Stimulated activated CD8-positive, alpha-beta memory T cell treated with anti-CD3 and anti-CD28 coated beads, Interleukin-15, amount 100 ng/mL, for 48 hours (primary cell): ENCODE measurements at regions not wholly inside any gene's neighbourhood (a gene's known extent, or its start where the extent isn't known, plus 50 kb on each side); places are given as distances from the start of the nearest gene placed in this dataset.

Experiments used
- DNase-seq, 2 donors: peaks; one replicate each; pipeline ENCODE4 v3.0.0-alpha.2; 2020; ENCODE audit warnings: low read depth in 2 of 2

DNA sequence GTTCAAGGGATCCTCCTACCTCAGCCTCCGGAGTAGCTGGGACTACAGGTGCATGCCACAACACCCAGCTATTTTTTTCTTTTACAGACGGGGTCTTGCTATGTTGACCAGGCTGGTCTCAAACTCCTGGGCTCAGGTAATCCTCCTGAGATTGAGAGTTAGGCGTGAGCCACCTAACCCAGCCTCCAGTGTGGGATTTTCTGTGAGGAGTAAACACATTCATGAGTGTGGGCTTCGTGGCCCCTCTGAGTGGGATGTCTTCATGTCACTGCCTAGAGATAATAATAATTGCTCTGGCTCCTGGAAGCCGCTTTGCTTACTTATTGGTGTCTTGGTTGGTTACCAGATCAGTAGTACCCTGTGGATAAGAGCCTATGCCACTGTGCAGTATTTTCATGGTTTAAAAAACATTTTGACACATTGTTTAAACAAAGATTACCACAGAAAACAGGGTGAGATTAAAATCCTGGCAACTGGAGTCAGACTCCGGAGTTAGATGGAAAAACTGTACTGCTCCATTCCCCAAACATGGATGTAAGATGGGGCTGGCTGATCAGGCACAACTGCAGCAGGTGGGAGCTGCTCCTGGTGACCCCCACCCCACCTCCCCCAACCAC is 159.1 kb upstream of the RAB4A start:
- no peak for DNase-seq

DNA sequence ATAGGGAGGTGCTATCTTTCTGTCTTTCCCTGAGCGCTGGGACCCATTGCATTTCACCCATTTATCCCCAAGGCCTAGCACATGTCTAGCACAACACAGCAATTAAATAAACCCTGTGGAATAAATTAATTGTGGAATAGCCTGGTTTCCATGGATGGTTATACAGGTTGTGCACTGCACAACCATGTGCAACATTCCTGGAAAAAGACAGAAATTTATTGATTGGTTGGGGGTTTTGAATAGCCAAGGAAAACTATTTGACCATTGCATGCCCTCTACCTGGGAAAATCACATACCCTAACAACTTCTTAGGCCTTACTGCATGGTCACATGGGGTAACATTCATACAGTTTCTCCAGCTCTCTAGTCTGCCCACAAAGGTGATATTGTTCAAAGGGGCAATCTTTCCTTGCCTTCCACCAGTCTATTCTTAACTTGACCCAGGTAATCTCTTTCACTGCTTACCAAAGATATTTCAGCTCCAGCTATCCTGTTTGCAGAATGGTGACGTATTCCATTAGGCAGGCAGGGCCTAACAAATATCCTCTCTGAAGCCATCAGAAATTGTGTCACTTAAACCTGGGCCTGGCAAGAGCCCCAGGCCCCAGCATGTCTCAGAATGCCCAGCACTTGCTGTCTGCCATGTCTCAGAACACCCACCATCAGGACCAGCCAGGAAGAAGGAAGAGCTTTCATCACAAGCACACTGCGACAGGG is 157.9 kb upstream of the RAB4A start:
- no peak for DNase-seq

DNA sequence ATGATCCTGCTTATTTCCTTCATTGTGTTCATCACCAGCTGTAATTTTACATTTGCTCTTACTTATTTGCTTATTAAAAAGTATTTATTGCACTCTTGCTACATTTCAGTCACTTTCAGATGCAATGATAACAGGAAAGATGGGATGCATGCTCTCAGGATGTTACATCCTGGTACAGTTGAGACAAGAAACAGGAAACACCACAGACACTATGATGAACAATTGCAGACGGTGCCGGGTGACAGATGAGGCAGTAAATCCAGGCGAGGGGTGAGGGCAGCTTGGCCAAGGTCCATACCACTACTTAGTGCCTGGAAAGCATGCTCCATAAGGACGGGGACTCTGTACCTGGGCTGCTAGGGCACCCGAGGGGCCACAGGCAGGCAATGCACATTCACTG is 156.6 kb upstream of the RAB4A start:
- DNase-seq = no peak

DNA sequence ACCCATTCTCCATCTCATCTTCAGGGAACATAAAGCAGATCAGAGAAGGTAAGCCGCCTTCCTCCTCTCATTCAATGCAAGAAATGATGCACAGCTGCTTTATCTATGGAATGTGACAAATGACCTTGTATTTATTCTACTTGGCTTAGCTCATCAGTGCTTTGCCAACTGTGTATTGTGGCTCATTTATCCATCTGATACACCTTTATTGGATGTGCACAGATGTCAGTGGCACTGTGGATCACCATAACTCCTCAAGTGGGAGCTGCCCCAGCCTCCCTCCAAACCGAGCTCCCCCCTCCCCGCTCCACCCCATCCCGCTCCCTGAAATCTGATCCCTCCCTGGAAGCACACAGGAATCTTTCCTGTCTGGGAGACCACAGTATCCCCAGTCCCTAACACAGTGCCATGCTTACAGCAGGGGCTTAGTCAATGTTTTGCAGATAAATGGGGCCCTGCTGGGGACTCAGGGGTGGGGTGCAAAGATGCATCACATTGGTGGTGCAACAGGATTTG is 156.0 kb upstream of the RAB4A start:
- DNase-seq = no peak

DNA sequence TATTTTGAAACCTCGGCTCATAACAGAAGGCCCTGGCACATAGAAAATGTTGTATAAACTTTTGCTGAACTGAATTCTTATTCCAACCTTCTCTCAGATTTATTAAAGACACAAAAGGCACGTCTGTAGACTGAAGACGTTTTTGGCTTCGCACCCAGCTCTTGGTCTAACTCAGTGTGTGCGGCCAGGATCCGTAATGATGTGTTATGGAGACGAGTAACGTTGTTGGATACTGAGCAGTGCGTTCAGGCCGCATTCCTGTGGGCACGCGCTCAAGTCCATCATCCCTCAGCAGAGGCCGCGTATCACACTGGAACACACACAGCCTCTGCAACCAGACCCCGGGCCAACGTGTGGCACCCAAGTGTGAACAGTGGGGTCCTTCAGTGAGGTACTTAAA is 154.8 kb upstream of the RAB4A start:
- no peak for DNase-seq

DNA sequence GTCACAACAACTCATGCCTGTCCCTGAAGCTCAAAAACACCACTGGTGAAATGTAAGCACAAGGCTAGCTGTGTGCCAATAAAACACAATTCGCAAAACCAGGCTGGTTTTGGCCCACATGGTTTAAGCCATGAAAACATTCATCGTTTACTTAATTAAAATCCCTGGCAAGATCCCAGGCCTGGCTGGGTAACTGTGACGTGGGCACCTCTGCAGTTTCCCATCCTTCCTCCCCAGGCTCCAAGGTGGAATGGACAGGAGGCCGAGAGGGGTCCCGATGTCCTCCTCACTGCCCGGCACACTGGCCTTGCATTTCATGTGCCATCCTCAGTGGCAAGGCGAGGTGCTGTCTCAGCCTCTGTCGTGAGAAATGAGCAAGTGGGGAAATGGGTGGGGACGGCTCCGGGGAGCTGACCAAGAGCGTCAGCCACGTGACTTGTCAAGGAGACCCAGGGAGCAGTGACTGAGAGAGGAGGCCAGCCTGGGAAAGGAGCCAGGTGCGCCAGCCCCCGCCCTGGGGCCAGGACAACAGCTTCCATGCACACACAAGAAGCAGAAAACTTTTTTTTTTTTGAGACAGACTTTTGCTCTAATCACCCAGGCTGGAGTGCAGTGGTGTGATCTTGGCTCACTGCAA is 153.1 kb upstream of the RAB4A start:
- DNase-seq = no peak

DNA sequence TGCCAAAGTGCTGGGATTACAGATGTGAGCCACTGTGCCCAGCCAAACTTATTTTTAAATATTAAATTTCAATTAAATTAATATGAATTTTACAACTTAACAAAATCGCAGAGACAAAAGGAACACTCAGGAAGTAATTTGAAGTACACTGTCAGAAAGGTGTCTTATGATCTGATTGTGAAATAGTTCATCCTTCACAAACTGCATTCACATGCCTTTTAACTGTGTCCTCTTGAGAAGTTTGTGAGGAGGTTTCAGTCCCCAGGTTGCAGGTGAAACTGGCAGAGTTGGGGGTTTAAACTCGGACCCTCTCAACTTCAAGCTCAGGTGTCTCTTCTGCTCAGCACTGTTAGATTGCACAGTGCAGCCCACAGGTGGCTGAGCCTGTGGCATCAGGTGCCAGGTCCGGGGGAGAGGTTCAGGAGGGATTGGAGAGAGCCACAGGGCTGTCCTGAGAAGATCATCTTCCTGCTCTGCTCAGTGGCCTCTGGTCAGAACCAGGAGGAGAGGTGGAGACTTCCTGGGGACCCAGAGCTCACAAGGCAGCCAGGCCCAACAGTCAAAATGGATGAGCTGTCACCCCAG is 152.3 kb upstream of the RAB4A start:
- no peak for DNase-seq

DNA sequence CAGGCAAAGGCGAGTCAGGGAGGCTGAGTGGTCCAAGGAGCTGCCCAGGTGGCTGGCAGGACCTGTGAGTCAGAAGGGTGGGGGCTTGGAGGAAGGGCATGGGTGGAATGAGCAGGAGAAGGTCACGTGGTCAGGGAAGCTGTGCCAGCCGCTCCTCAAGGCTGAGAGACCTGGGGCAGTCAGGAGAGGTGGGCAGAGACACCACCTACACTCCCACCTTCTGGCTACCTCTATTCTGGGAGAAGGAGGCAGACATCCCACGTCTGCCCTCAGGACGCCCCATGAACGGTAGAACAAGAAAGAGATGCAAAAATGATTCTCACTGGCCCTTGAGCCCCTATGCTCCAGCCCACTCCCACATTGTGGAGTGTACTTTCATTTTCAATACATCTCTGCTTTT is 151.8 kb upstream of the RAB4A start:
- DNase-seq = no peak

DNA sequence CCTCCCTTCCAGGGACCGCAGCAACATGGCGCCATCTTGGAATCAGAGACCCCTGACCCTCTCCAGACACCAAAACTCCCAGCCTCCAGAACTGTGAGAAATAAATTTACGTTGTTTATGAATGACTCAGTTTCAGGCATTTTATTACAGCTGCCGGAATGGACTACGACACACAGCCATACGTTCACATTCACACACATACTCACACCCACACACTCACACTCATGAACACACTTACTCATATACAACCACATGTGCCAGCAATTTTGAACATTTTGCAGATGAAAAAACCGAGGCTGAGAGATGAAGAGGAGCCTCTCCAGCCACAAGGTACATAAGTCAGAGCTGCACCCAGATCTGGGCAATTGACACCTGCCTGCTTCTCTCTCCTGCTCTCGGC is 151.0 kb upstream of the RAB4A start:
- DNase-seq = no peak

DNA sequence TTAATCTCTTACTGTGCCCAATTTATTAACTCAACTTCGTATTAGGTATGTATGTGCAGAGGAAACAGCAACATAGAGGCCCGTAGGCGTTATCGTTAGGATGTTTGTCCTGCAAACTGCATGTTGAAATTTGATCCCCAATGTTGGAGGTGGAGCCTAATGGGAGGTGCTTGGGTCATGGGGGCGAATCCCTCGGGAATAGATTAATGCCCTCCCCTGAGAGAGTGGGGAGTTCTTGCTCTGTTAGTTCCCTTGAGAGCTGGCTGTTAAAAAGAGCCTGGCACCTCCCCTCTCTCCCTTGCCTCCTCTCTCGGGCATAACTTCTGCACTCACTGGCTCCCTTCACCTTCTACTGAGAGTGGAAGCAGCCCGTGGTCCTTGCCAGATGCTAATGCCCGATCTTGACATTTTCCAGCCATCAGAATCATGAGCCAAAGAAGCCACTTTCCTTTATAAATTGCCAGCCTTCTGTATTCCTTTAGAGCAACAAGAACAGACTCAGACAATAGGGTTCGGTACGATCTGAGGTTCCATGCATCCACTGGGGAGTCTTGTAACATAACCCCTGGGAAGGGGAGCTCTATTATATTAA is 149.0 kb upstream of the RAB4A start:
- no peak for DNase-seq

DNA sequence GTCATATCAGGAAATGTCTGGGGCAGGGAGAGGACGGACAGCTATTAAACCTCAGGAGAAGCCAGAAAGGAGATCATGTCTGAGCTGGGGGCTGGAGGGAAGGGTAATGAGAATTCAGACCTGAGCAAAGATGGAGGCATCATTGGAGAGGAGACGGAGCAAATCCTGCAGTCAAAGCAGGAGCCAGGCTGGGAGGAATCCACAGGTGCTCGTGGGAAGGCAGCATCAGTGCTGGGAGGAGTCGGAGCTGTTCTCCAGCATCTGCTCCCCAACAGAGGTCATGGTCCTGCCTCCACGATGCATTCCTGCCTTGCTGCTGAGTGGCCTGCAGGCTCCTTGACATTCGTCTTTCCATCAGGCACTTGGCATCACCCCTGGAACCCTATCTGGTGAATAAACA is 148.3 kb upstream of the RAB4A start:
- no peak for DNase-seq

DNA sequence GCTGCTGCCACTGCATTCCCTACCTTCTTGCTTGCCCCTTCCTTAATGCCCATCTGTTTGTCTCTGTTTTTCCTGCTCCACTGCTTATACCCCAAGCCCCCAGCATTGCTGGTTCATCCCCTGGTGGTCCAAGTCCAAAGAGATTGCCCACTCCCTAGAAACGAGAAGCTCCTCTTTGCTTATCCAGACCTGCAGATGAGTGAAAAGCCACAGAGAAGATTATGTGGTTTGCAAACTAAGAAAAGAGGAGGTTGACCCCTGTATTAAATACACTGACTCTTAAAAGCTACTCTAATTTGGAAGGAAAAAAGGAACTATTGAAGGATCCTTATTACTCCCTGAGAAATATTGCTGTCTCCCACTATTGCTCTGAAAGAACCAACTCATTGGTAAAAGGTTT is 146.8 kb upstream of the RAB4A start:
- DNase-seq = no peak

DNA sequence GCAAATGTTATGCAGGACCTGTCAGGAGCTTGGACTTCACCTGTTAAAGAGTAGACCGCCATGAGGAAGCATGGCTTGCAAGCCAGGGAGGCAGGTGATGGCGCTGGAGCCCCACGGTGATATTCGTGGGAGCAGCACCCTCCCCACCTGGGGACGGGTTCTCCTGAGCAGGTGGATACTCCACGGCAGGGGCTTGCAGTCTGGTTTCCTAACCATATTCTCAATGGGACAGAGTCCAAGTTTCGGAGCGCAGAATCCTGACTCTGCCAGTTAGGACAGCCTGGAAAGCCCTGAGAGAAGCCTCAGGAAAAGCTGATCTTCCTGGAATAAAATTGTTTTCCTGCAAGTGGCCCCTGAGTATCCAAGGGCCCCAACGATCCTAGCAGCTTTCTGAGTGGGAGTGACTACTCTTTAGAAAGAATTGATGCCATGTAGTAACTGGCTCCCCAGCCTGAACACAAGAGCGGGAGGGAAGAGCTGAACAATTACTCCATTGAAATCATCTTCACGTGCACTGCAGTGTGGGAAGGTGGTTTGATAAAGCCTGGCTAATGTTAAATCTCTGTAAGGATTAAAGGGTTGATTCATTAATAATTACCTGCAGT is 146.3 kb upstream of the RAB4A start:
- DNase-seq = no peak

DNA sequence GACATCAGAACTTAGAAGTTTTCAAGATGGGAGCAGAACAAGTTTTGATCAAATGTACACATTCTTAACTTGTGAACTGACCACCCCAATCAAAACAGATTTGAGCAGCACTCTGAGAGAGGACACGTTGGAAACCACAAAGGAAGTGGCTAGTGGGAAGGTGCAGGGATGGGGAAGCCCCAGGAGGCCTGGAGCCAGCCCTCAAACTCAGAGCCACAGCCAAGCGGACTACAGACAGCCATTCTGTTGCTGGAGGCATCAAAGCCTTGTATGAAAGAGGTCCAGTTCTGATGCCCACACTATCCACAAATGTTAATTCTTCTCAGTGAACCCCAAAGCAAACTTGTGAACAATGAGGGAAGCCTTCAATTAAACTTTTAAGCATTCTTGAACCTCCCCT is 143.6 kb upstream of the RAB4A start:
- DNase-seq = peak; percentile 9 to 29

DNA sequence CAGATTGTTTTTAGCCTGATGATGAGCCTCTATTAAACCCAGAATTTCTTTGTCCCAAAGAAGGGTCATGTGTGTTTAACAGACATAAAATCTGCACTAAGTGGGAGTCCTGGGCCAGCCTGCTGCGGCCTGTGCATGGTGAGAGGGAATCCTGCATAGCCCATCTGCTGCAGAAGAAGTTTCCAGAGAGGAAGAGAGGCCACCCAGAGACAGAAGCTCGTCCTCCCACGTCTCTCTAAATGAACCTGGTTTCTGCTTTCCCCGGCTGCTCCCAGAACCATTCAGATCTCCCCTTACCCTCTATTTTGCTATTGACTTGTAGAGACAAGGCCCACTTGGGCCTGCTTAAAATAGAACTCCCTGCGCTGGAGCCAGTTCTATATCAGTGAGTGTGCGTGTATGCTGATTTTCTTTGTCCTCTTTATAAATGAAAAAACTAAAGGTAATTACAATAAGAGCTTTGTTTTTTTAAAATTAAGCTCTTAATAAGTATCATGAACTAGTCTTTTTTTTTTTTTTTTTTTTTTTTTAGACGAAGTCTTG is 142.8 kb upstream of the RAB4A start:
- DNase-seq = no peak

DNA sequence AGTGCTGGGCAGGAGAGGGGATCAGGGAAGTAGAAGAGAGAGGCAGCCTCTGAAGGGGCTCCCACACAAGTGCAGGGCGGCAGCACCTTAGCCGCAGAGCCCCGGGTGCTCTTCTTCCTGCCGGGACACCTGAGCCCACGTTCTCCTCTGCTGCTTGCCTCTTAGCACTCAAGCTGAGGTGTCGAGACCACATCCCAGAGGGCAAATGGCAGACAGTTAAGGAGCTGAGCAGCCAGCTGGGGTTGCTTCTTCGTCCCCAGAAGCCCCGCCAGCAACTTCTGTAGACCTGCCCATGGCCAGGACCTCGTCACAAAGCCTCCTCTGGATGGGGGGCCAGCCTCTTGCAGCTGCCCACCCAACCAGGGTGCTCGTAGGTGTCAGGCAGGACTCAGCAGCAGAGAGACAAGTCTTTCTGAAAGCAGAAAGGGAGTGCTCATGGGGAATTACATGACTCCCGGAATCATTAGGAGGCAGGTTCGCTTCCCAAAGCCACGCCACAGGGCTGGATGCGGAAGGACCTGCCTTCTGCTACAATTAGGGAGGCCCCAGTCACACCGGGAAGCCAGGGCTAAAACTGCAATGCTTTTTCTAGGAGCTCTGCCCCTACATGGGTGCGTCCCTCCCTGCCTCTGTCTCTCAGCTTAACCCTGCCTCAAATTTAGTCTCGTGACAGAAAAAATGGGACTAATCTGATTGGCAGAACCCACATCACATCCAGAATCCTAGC is 141.4 kb upstream of the RAB4A start:
- no peak for DNase-seq

DNA sequence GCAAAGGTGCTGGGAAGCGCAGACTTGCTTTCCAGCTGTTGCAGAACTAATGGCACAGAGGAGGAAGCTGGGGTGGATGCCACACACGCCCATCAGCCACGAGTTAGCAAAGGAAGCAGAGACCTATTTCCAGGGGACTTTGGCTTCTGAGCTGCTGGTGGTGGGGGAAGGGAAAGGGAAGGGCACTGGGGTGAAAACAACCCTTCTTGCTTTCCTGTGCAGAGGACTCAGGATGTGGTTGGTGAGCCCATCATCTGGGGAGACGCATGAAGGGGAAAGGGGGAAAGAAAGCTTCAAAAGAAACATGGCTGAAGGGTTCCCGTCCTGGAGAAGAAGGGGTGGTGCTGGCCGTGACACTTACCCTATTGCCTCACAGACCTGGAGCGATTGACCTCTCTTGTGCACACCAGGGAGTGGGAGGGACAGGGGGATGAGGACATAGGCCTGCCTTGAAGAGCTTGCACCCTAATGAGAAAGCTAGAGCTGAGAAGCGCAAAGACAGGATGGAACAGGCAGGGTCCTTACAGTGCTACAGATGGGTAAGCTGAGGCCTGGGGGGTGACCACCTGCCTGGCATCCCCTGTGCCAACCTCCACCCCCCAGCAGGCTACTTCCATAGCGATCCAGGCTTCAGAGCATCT is 140.8 kb upstream of the RAB4A start:
- DNase-seq = no peak

DNA sequence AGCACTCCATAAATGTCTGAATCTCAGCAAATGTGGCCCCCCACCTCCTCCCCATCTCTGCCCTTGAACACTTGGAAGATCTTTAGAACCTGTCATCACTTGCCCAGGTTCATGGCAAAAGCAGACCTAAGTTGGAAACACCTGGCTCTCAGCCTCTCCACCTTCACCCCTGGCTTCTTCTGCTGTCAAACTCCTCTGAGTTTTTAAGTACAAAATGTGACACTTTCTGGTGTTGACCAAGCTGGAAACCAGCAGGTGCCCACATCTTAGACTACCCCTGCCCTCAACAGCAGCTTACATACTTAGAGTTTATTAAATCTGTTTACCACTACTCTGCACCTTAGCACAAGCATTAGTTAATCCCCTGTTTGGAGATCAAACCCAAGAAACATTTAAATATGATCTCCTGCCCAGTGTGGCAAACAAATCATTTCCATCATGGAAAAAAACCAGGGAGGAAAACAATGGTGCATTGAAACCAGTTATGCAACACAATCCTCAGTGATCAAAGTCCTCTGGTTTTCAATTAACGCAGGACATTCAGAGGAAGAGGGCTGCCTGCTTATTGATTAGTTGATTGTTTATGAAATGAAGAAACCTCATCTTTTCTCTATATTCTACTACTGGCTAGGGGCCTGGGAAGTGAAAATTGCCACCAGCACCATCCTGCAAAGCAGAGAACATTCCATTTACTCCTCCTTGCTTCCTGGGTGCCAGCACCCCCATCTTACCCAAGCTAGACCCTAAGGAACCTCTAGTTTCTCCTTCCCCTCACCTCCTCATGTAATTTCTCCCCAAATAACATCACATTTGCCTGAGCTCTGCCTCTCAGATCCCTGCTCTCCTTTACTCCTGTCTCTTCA is 139.4 kb upstream of the RAB4A start:
- DNase-seq = no peak

DNA sequence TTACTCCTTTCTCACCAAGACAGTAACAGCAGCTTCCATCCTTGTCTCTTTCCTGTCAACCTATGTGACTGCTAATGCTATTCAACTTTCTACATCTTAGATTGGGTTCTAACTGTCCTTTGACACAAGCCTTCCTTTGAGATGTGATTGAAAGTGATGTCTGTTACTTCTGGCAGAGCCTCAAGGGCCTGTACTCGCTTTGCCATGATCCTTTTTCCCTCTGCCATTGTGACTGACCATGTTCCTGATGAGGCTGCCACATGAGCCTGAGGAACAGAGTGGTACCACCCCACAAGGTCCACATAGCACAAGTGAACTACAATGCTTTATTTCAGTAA is 138.8 kb upstream of the RAB4A start:
- DNase-seq = no peak

DNA sequence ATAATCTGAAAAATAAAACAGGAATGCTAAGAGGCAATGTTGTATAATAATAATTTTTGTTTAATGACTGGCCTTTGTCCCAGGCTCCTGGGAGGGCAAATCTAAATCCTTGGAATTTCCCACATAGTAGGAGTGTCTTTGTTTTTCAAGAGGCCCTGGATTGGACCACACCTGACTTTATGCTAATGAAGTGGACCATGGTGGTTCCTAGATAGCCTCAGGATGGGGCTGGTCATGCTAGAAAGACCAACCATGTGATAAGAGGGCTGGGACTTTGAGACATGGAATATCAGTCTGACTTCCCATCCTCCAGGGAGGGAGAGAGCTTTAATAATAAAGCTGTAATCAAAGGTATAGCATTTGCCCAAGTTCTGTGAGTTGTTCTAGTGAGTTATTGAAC is 138.2 kb upstream of the RAB4A start:
- DNase-seq = no peak
